ENCODE measurements at regions not wholly inside any gene's neighbourhood (a gene's known extent, or its start where the extent isn't known, plus 50 kb on each side); places are given as distances from the start of the nearest gene placed in this dataset.

- Histone ChIP-seq H3K4me3 (ENCODE audit: control insufficient read depth in 2 of 3, extremely low read depth in 1 of 3, insufficient read depth in 2 of 3, low read depth in 1 of 3, low read length in 3 of 3) (no peak overlapping the region), H3K9me1 (ENCODE audit: control insufficient read depth, extremely low read depth, insufficient read depth, low read length) (no peaks in the 10 kb centered on the region), H3K9ac (ENCODE audit: control insufficient read depth, extremely low read depth, insufficient read depth, low read length) (no peak overlapping the region), H3K79me2 (ENCODE audit: control insufficient read depth, insufficient read depth, low read length) (no peaks in the 10 kb centered on the region), H4K20me1 (ENCODE audit: control insufficient read depth, extremely low read depth, insufficient read depth, low read length) (no peaks in the 10 kb centered on the region), H3K9me3 (ENCODE audit: control insufficient read depth, low read depth, low read length) (no peaks in the 10 kb centered on the region), H3K27ac (ENCODE audit: control insufficient read depth, insufficient read depth, low read length) (no peak overlapping the region), H2AFZ (ENCODE audit: control insufficient read depth, low read length) (no peak overlapping the region), H3K36me3 (ENCODE audit: control insufficient read depth in 2 of 2, extremely low read depth in 1 of 2, insufficient read depth in 2 of 2, low read length in 2 of 2) (no peaks in the 10 kb centered on the region), H3K4me2 (ENCODE audit: control insufficient read depth, extremely low read depth, insufficient read depth, low read depth, low read length) (no peak overlapping the region), H3K27me3 (ENCODE audit: control insufficient read depth, extremely low read depth, insufficient read depth, low read length) (no peaks in the 10 kb centered on the region), H3K4me1 (ENCODE audit: control insufficient read depth, extremely low read depth, insufficient read depth, low read length) (no peaks in the 10 kb centered on the region)
- TF ChIP-seq EZH2 (IDR thresholded peaks at IDR 0.05; ENCODE audit: low read length): no peak
- TF ChIP-seq CTCF (optimal IDR thresholded peaks at IDR 0.05 in 1 of 3, IDR thresholded peaks at IDR 0.05 in 1 of 3, conservative IDR thresholded peaks at IDR 0.05 in 1 of 3; ENCODE audit: extremely low read depth in 1 of 3, insufficient read depth in 2 of 3, low read length in 3 of 3): no peak
- DNase-seq (ENCODE audit: low read depth, low spot score): no peak
- no peak for FAIRE-seq
- dilution Hi-C loops (cut with MboI; ENCODE audit: extremely low pct_ligation_motif_present, low sequenced_read_pairs): no loop called here
These were observed 217.9 kb upstream of the RXFP2 start for GRCh38 chr13:31521435-31521834.

- Histone ChIP-seq H2AFZ (ENCODE audit: control insufficient read depth, low read length) (no peak overlapping the region), H3K4me1 (ENCODE audit: control insufficient read depth, extremely low read depth, insufficient read depth, low read length) (no peaks in the 10 kb centered on the region), H3K27ac (ENCODE audit: control insufficient read depth, insufficient read depth, low read length) (no peak overlapping the region), H3K27me3 (ENCODE audit: control insufficient read depth, extremely low read depth, insufficient read depth, low read length) (no peaks in the 10 kb centered on the region), H3K36me3 (ENCODE audit: control insufficient read depth in 2 of 2, extremely low read depth in 1 of 2, insufficient read depth in 2 of 2, low read length in 2 of 2) (no peaks in the 10 kb centered on the region), H3K9me1 (ENCODE audit: control insufficient read depth, extremely low read depth, insufficient read depth, low read length) (no peaks in the 10 kb centered on the region), H3K79me2 (ENCODE audit: control insufficient read depth, insufficient read depth, low read length) (no peaks in the 10 kb centered on the region), H3K4me2 (ENCODE audit: control insufficient read depth, extremely low read depth, insufficient read depth, low read depth, low read length) (no peak overlapping the region), H4K20me1 (ENCODE audit: control insufficient read depth, extremely low read depth, insufficient read depth, low read length) (no peaks in the 10 kb centered on the region), H3K4me3 (ENCODE audit: control insufficient read depth in 2 of 3, extremely low read depth in 1 of 3, insufficient read depth in 2 of 3, low read depth in 1 of 3, low read length in 3 of 3) (no peak overlapping the region), H3K9me3 (ENCODE audit: control insufficient read depth, low read depth, low read length) (no peaks in the 10 kb centered on the region), H3K9ac (ENCODE audit: control insufficient read depth, extremely low read depth, insufficient read depth, low read length) (no peak overlapping the region)
- FAIRE-seq (no peak), DNase-seq (ENCODE audit: low read depth, low spot score) (no peak)
- TF ChIP-seq CTCF (optimal IDR thresholded peaks at IDR 0.05 in 1 of 3, IDR thresholded peaks at IDR 0.05 in 1 of 3, conservative IDR thresholded peaks at IDR 0.05 in 1 of 3; ENCODE audit: extremely low read depth in 1 of 3, insufficient read depth in 2 of 3, low read length in 3 of 3) (no peak), EZH2 (IDR thresholded peaks at IDR 0.05; ENCODE audit: low read length) (no peak)
- dilution Hi-C loops (cut with MboI; ENCODE audit: extremely low pct_ligation_motif_present, low sequenced_read_pairs): no loop called here
These were observed 216.9 kb upstream of the RXFP2 start for GRCh38 chr13:31522396-31522795.

Data from keratinocyte (primary cell).